GM12872 (cell line): ENCODE measurements at regions not wholly inside any gene's neighbourhood (a gene's known extent, or its start where the extent isn't known, plus 50 kb on each side); places are given as distances from the start of the nearest gene placed in this dataset.

Source experiments
- CTCF ChIP-seq: IDR thresholded peaks from 3 replicates; pipeline ENCODE4 v1.5.1; 2011; ENCODE audit warnings: low read depth, mild to moderate bottlenecking, low read length, moderate library complexity; ENCODE audit not compliant: insufficient read depth

- TF ChIP-seq CTCF: no peak
Observed at GRCh38 chr12:125406131-125406530, 340.9 kb downstream of the AACS start.

DNA sequence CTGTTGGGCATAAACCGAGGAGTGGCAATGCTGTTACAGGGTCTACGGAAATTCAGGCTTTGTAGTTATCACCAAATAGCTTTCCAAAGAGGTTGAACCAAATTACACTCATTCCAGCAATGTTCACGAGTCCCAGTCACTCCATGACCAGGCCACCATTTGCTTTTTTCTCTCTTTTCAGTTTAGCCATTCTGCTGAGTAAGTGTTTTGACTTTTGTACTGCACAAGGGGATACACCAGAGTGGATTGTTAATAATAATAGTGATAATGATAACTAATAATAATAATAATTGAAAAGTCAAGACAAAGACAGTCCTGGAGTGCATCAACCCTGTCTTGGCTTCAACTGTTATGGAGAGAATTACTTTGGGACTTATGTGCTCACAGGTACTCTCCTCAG, 343.5 kb downstream of the AACS start:
- TF ChIP-seq CTCF: no peak

GRCh38 chr12:125412506-125412905, 347.3 kb downstream of the AACS start:
- no peak for TF ChIP-seq CTCF

GRCh38 chr12:125417446-125417845, 352.2 kb downstream of the AACS start:
- TF ChIP-seq CTCF: no peak

GRCh38 chr12:125418902-125419564, 353.8 kb downstream of the AACS start:
- no peak for TF ChIP-seq CTCF

- peak; percentile 8; the same call in 1 of the 3 replicates for TF ChIP-seq CTCF
Observed at GRCh38 chr12:125424909-125425308, 359.7 kb downstream of the AACS start.

- TF ChIP-seq CTCF: no peak
Observed at GRCh38 chr12:125431516-125431915, 366.3 kb downstream of the AACS start.

- no peak for TF ChIP-seq CTCF
Observed at GRCh38 chr12:125434131-125434530, 368.9 kb downstream of the AACS start.
